B cell (primary cell): ENCODE measurements at regions not wholly inside any gene's neighbourhood (a gene's known extent, or its start where the extent isn't known, plus 50 kb on each side); places are given as distances from the start of the nearest gene placed in this dataset.

Experiments used
- ATAC-seq: fragments of 200-7000 bp; cut with Tn5 transposase; one replicate; pipeline ENCODE4 v1.10.0; 2021; ENCODE audit warnings: low read depth, mild to moderate bottlenecking, moderate number of reproducible peaks, moderate library complexity
- CTCF ChIA-PET: fragments of 350-600 bp; sonication (Branson Sonifier 250); formaldehyde crosslinking; loops from one replicate; lab custom pipeline; 2021; ENCODE audit warnings: antibody characterized with exemption, inconsistent platforms; lab: Charles Lee
- POLR2A ChIA-PET: fragments of 350-600 bp; sonication (Branson Sonifier 250); formaldehyde crosslinking; loops from one replicate; lab custom pipeline; 2021; ENCODE audit warnings: antibody characterized with exemption; lab: Charles Lee
- DNase-seq: peaks from one replicate; pipeline ENCODE4 v3.0.0; 2013
- H2AFZ ChIP-seq: 2 replicates; pipeline ENCODE4 v1.6.1; 2012; ENCODE audit warnings: mild to moderate bottlenecking, low read depth, low read length; ENCODE audit not compliant: insufficient read depth, poor library complexity, severe bottlenecking
- H3K27ac ChIP-seq, 2 donors: 1 replicate in 1 of 2; 2 replicates in 1 of 2; pipeline ENCODE4 v1.5.1; 2012 to 2013; ENCODE audit warnings: low read length in 2 of 2, mild to moderate bottlenecking in 2 of 2, moderate library complexity in 1 of 2
- H3K27me3 ChIP-seq, 4 experiments: fragments of 200-600 bp in 1 of 4; sonication (generic) in 1 of 4; replicated peaks in 1 of 4; 1 replicate in 2 of 4; 2 replicates in 2 of 4; pipeline versions ENCODE4 v1.6.1 to v1.7.0; 2013 to 2016; ENCODE audit warnings: low read length in 3 of 4, mild to moderate bottlenecking in 2 of 4, mixed read lengths in 1 of 4, moderate library complexity in 1 of 4; ENCODE audit not compliant: insufficient read depth in 4 of 4, control insufficient read depth in 3 of 4; ENCODE audit errors: control extremely low read depth in 1 of 4
- H3K36me3 ChIP-seq, 2 experiments: replicated peaks in 1 of 2; 1 replicate in 1 of 2; 2 replicates in 1 of 2; pipeline versions ENCODE4 v1.6.1 to v1.7.1; 2013; ENCODE audit warnings: low read length in 1 of 2; ENCODE audit not compliant: insufficient read depth in 2 of 2, control insufficient read depth in 1 of 2; ENCODE audit errors: control extremely low read depth in 1 of 2, extremely low read depth in 1 of 2
- H3K4me1 ChIP-seq, 2 donors: fragments of 200-600 bp in 1 of 2; sonication (generic) in 1 of 2; 1 replicate in 1 of 2; 2 replicates in 1 of 2; pipeline versions ENCODE4 v1.5.1 to v1.6.1; 2013 to 2017; ENCODE audit warnings: low read length in 2 of 2; ENCODE audit not compliant: control insufficient read depth in 2 of 2, insufficient read depth in 2 of 2
- H3K4me2 ChIP-seq: replicated peaks from 2 replicates; pipeline ENCODE3; 2012; ENCODE audit warnings: mild to moderate bottlenecking, low read depth, low read length; ENCODE audit not compliant: poor library complexity, severe bottlenecking
- H3K4me3 ChIP-seq, 5 experiments: fragments of 200-600 bp in 1 of 5; sonication (generic) in 1 of 5; 1 replicate in 3 of 5; 2 replicates in 2 of 5; pipeline versions ENCODE4 v1.5.1 to v1.7.0; 2011 to 2016; ENCODE audit warnings: low read length in 4 of 5, mild to moderate bottlenecking in 4 of 5, low read depth in 2 of 5, control low read depth in 1 of 5, moderate library complexity in 1 of 5; ENCODE audit not compliant: insufficient read depth in 1 of 5; ENCODE audit errors: control extremely low read depth in 1 of 5, extremely low read depth in 1 of 5
- H3K79me2 ChIP-seq: fragments of 200-600 bp; sonication (generic); one replicate; pipeline ENCODE4 v1.6.0; 2016; ENCODE audit warnings: low read length; ENCODE audit not compliant: control insufficient read depth, insufficient read depth
- H3K9ac ChIP-seq: fragments of 200-600 bp; sonication (generic); 2 replicates; pipeline ENCODE4 v1.6.1; 2017; ENCODE audit warnings: mild to moderate bottlenecking, low read length, moderate library complexity
- H3K9me3 ChIP-seq, 3 donors: one replicate each; pipeline versions ENCODE4 v1.6.1 to v1.7.1; 2013; ENCODE audit warnings: low read length in 2 of 3; ENCODE audit not compliant: control insufficient read depth in 2 of 3, insufficient read depth in 1 of 3; ENCODE audit errors: control extremely low read depth in 1 of 3
- H4K20me1 ChIP-seq: 2 replicates; pipeline ENCODE4 v1.6.0; 2012; ENCODE audit warnings: mild to moderate bottlenecking, low read length; ENCODE audit not compliant: insufficient read depth, control insufficient read depth, poor library complexity, severe bottlenecking
- H3K27ac Mint-ChIP-seq: one replicate; pipeline ENCODE4 v1.8.0; 2021; ENCODE audit warnings: mixed read lengths
- H3K27me3 Mint-ChIP-seq: one replicate; pipeline ENCODE4 v1.8.0; 2021; ENCODE audit warnings: mixed read lengths
- H3K4me1 Mint-ChIP-seq: one replicate; pipeline ENCODE4 v1.8.0; 2021; ENCODE audit warnings: mixed read lengths
- H3K4me3 Mint-ChIP-seq: one replicate; pipeline ENCODE4 v1.8.0; 2021; ENCODE audit warnings: mixed read lengths
- H3K9me3 Mint-ChIP-seq: one replicate; pipeline ENCODE4 v1.8.0; 2022; ENCODE audit warnings: mixed read lengths; ENCODE audit not compliant: insufficient read depth
- CTCF ChIP-seq: fragments of 200-600 bp; IDR thresholded peaks from one replicate; pipeline ENCODE4 v1.8.0; 2022; ENCODE audit warnings: antibody characterized with exemption, mild to moderate bottlenecking
- EZH2 ChIP-seq: IDR thresholded peaks from 2 replicates; pipeline ENCODE4 v1.6.1; 2012; ENCODE audit warnings: borderline replicate concordance, low read depth, mild to moderate bottlenecking, moderate library complexity, low read length; ENCODE audit not compliant: insufficient read depth, poor library complexity, severe bottlenecking
- WGBS: methylation state at CpG from one replicate; pipeline ENCODE4 v1.1.5; 2013; ENCODE audit warnings: missing lambda C conversion rate; ENCODE audit not compliant: insufficient coverage; 5-methylcytosine and 5-hydroxymethylcytosine counted together
- intact Hi-C: fragments of 100-400 bp; cut with micrococcal nuclease; formaldehyde crosslinking; loops from one replicate; pipeline ENCODE4 v1.10.0; 2022

GRCh38 chr13:99721606-99722337, 220.5 kb downstream of the TM9SF2 start:
- DNase-seq (no peak), ATAC-seq (no peak)
- H3K4me2 ChIP-seq = no peak overlapping the region
- H3K9me3 Mint-ChIP-seq = no peaks in the 10 kb centered on the region
- no peak overlapping the region for H3K9ac ChIP-seq
- WGBS = no CpG with 5 or more reads among the region's 4 CpGs
- no peaks in the 10 kb centered on the region for H3K27me3 Mint-ChIP-seq
- ChIA-PET CTCF (no interaction called here), POLR2A (no interaction called here)
- no peaks in the 10 kb centered on the region for H4K20me1 ChIP-seq
- no peaks in the 10 kb centered on the region for H3K9me3 ChIP-seq
- H2AFZ ChIP-seq = no peak overlapping the region
- peaks cover 5% of the 10 kb centered on the region for H3K4me1 Mint-ChIP-seq
- H3K27me3 ChIP-seq = no peaks in the 10 kb centered on the region
- H3K27ac ChIP-seq = no peak overlapping the region
- no peak overlapping the region for H3K4me3 Mint-ChIP-seq
- H3K4me3 ChIP-seq = no peak overlapping the region
- intact Hi-C loops = no loop called here
- H3K4me1 ChIP-seq = no peaks in the 10 kb centered on the region
- no peaks in the 10 kb centered on the region for H3K36me3 ChIP-seq
- no peak overlapping the region for H3K27ac Mint-ChIP-seq
- no peaks in the 10 kb centered on the region for H3K79me2 ChIP-seq
- TF ChIP-seq CTCF = no peak
- no peak for TF ChIP-seq EZH2

- H3K36me3 ChIP-seq = no peaks in the 10 kb centered on the region
- H3K4me1 ChIP-seq = no peaks in the 10 kb centered on the region
- H3K4me3 ChIP-seq = no peak overlapping the region
- Mint-ChIP-seq H3K27me3 (no peaks in the 10 kb centered on the region), H3K9me3 (no peaks in the 10 kb centered on the region), H3K4me3 (no peak overlapping the region), H3K27ac (no peak overlapping the region), H3K4me1 (peaks cover 5% of the 10 kb centered on the region)
- WGBS = no CpG with 5 or more reads among the region's 2 CpGs
- no peak overlapping the region for H2AFZ ChIP-seq
- DNase-seq (no peak), ATAC-seq (no peak)
- no peak overlapping the region for H3K4me2 ChIP-seq
- ChIA-PET POLR2A (no interaction called here), CTCF (no interaction called here)
- no peak overlapping the region for H3K27ac ChIP-seq
- no peaks in the 10 kb centered on the region for H3K9me3 ChIP-seq
- TF ChIP-seq CTCF (no peak), EZH2 (no peak)
- H3K27me3 ChIP-seq = no peaks in the 10 kb centered on the region
- H3K9ac ChIP-seq = no peak overlapping the region
- intact Hi-C loops = no loop called here
- no peaks in the 10 kb centered on the region for H4K20me1 ChIP-seq
- no peaks in the 10 kb centered on the region for H3K79me2 ChIP-seq
Observed at GRCh38 chr13:99717959-99718674, 216.8 kb downstream of the TM9SF2 start.
